Testis (tissue), 2 donors: ENCODE measurements at regions not wholly inside any gene's neighbourhood (a gene's known extent, or its start where the extent isn't known, plus 50 kb on each side); places are given as distances from the start of the nearest gene placed in this dataset.

Source experiments
- DNase-seq: peaks from one replicate; pipeline ENCODE4 v3.0.0-alpha.2; 2019
- H3K27ac ChIP-seq, 2 donors: fragments of 200-600 bp; sonication (generic); one replicate each; pipeline ENCODE4 v1.5.1; 2019
- H3K27me3 ChIP-seq: fragments of 200-600 bp; sonication (generic); one replicate; pipeline ENCODE4 v1.5.1; 2019
- H3K36me3 ChIP-seq: fragments of 200-600 bp; sonication (generic); one replicate; pipeline ENCODE4 v1.5.1; 2017; ENCODE audit warnings: low read depth; ENCODE audit errors: missing control alignments
- H3K4me1 ChIP-seq: fragments of 200-600 bp; sonication (generic); one replicate; pipeline ENCODE4 v1.5.1; 2019
- H3K4me3 ChIP-seq, 2 donors: fragments of 200-600 bp; sonication (generic); one replicate each; pipeline ENCODE4 v1.5.1; 2017 to 2019
- H3K9me3 ChIP-seq: fragments of 200-600 bp; sonication (generic); one replicate; pipeline ENCODE4 v1.5.1; 2017
- POLR2A ChIP-seq: fragments of 450-650 bp; IDR thresholded peaks from one replicate; pipeline ENCODE4 v1.6.1; 2017; ENCODE audit warnings: antibody characterized with exemption, mild to moderate bottlenecking, moderate library complexity
- WGBS, 2 donors: methylation state at CpG; one replicate each; pipeline ENCODE4 v1.1.5; 2018; 5-methylcytosine and 5-hydroxymethylcytosine counted together
- intact Hi-C: fragments of 100-400 bp; cut with DNase I; formaldehyde crosslinking; loops from one replicate; pipeline ENCODE4 v1.15.1; 2023; ENCODE audit warnings: low total_unique reads
- TF ChIP-seq, protein P1 (sequence below), 3 experiments: fragments of 450-650 bp in 2 of 3; fragments of 200-600 bp in 1 of 3; sonication (generic) in 1 of 3; IDR thresholded peaks; one replicate each; pipeline ENCODE4 v1.5.1; 2016 to 2019; ENCODE audit warnings: antibody characterized with exemption in 3 of 3, mild to moderate bottlenecking in 2 of 3, moderate library complexity in 1 of 3

DNA sequence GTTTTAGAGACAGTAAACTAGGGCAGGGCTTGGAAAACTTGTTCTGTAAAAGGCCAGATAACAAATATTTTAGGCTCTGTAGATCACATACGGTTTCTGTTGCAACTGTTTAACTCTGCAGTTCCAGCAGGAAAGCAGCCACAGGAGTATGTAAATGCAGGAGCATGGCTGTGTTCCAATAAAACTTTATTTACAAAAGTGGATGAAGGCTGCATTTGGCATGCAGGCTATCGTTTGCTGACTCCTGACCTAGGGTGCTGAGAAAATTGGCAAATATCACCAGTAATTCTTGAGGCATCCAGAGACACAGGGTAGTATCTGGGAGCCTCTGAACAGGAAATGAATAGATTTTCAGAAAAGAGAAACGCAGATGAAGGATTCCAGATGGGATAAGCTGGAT lies 274.0 kb downstream of the MAF start:
- Histone ChIP-seq H3K36me3 (no peaks in the 10 kb centered on the region), H3K9me3 (no peaks in the 10 kb centered on the region), H3K27me3 (no peaks in the 10 kb centered on the region), H3K27ac (no peak overlapping the region), H3K4me3 (no peak overlapping the region), H3K4me1 (no peaks in the 10 kb centered on the region)
- TF ChIP-seq, protein P1, sequence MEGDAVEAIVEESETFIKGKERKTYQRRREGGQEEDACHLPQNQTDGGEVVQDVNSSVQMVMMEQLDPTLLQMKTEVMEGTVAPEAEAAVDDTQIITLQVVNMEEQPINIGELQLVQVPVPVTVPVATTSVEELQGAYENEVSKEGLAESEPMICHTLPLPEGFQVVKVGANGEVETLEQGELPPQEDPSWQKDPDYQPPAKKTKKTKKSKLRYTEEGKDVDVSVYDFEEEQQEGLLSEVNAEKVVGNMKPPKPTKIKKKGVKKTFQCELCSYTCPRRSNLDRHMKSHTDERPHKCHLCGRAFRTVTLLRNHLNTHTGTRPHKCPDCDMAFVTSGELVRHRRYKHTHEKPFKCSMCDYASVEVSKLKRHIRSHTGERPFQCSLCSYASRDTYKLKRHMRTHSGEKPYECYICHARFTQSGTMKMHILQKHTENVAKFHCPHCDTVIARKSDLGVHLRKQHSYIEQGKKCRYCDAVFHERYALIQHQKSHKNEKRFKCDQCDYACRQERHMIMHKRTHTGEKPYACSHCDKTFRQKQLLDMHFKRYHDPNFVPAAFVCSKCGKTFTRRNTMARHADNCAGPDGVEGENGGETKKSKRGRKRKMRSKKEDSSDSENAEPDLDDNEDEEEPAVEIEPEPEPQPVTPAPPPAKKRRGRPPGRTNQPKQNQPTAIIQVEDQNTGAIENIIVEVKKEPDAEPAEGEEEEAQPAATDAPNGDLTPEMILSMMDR (IDR thresholded peaks at IDR 0.05), result no peak
- TF ChIP-seq POLR2A, result no peak
- no peak for DNase-seq
- 75 to 81% methylated on average over 3 of the region's 3 CpGs for WGBS, 2 donors
- intact Hi-C loops, result no loop called here

DNA sequence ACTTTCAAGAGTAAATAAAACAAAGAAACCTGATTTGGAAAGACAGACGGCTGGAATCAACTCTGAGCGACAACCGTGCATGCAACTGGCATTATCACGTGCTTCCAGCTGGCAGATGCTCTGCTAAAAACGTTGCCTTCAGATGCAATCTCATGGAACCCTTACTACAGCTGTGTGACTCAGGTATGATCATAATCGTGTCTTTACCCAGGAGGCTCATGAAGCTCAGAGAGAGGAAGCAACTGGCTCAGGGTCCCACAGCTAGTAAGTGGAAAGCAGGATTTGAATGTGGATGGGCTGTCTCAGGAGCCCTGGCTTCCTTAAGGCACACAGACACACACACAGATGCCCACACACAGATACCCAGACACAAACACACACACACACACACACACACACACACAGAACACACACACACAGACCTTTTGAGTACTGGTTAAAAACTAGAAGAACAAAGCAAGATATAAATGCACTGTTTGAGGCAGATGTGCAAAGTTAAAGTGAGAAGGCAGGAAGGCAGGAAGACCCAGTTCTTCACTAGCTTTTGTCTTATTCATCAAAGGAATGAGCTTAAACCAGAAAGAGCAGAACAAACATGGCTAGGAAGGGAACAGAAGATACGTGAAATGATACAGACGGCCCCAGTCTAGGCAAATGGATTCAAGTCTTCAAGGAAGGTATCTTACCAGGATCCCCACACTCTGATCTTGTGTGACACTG lies 275.2 kb downstream of the MAF start:
- Histone ChIP-seq H3K27me3 (no peaks in the 10 kb centered on the region), H3K9me3 (no peaks in the 10 kb centered on the region), H3K4me1 (no peaks in the 10 kb centered on the region), H3K4me3 (no peak overlapping the region), H3K27ac (no peak overlapping the region), H3K36me3 (no peaks in the 10 kb centered on the region)
- WGBS, 2 donors, result 85% methylated on average over 8 of the region's 8 CpGs
- TF ChIP-seq, protein P1 (IDR thresholded peaks at IDR 0.05), result no peak
- TF ChIP-seq POLR2A, result no peak
- DNase-seq, result no peak
- intact Hi-C loops, result no loop called here

DNA sequence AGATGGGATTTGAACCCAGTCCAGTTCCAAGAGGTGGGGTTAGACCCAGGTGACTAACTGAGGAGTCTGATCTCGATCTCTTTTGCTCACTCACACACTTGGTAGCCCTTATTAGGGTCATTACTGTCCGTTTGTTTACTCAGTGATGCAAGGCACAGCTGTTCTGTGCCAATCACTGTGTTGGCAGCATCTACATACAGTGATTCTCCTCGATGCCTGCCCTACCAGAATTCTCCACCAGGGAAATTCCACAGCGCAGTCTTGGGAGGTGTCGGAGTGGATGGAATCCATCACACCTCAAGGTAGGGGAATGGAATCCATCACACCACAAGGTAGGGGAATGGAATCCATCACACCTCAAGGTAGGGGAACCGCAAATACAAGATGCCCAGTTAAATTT lies 279.6 kb downstream of the MAF start:
- intact Hi-C loops, result no loop called here
- 92 to 96% methylated on average over 6 of the region's 6 CpGs for WGBS, 2 donors
- H3K36me3 ChIP-seq, result no peaks in the 10 kb centered on the region
- no peaks in the 10 kb centered on the region for H3K27me3 ChIP-seq
- no peak overlapping the region for H3K27ac ChIP-seq
- TF ChIP-seq, protein P1 (IDR thresholded peaks at IDR 0.05), result no peak
- H3K4me1 ChIP-seq, result no peaks in the 10 kb centered on the region
- H3K4me3 ChIP-seq, result no peak overlapping the region
- DNase-seq, result no peak
- H3K9me3 ChIP-seq, result no peaks in the 10 kb centered on the region

DNA sequence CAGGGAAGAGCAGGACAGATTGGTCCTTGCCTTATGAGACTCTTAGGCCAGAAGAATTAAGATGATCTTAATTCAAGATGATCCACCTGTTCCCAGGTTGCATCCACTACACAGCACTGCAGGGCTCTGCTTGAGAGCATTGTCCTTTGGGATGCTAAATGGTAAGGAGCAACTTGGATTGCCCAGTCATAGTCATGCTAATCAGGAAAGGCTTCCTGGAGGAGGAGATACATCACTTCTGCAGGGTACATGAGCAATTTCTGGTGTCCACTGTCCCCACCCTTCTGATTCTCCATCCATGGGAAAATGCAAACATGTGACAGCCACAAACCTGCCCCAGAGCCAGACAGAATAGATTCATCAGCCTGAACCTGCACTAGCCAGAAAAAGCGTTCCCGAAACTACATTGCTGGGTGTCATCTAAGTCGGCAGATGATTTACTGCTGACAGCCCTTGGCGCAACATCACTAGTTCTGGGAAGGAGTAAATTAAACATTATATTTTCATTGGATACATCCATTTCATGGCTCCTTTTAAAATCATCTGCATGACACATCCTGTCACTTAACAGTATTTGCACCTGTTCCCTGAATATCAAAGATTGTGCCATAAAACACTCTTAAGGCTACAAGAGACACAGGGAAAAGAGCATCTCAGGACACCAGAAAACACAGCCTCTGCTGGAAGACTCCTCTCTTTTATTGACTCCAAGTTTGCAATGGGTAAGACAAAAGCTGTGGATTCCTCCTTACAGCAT lies 282.2 kb downstream of the MAF start:
- Histone ChIP-seq H3K27me3 (no peaks in the 10 kb centered on the region), H3K4me3 (no peak overlapping the region), H3K9me3 (no peaks in the 10 kb centered on the region), H3K4me1 (no peaks in the 10 kb centered on the region), H3K27ac (no peak overlapping the region), H3K36me3 (no peaks in the 10 kb centered on the region)
- TF ChIP-seq, protein P1 (IDR thresholded peaks at IDR 0.05), result no peak
- TF ChIP-seq POLR2A, result no peak
- 75 to 81% methylated on average over 4 of the region's 4 CpGs for WGBS, 2 donors
- intact Hi-C loops, result no loop called here
- DNase-seq, result no peak
